Calu3 (cell line): ENCODE measurements at regions not wholly inside any gene's neighbourhood (a gene's known extent, or its start where the extent isn't known, plus 50 kb on each side); places are given as distances from the start of the nearest gene placed in this dataset.

ENCODE experiments used
- BruUV-seq: library from RNA; stranded (reverse); fragments of 400-500 nt; replicated peaks from 2 replicates; lab custom pipeline; 2021; lab: Mats Ljungman, UMichigan
- CTCF ChIA-PET: fragments of 300-600 bp; sonication (Branson Sonifier 250); formaldehyde crosslinking; loops from one replicate; lab custom pipeline; 2022; ENCODE audit warnings: antibody characterized with exemption; lab: Charles Lee
- DNase-seq: peaks from one replicate; pipeline ENCODE4 v3.0.0; 2022
- H3K27ac Mint-ChIP-seq: one replicate; pipeline ENCODE4 v1.8.0; 2022; ENCODE audit warnings: mixed read lengths; ENCODE audit not compliant: unreplicated experiment
- H3K27me3 Mint-ChIP-seq: one replicate; pipeline ENCODE4 v1.8.0; 2022; ENCODE audit warnings: mixed read lengths; ENCODE audit not compliant: unreplicated experiment
- H3K36me3 Mint-ChIP-seq: one replicate; pipeline ENCODE4 v1.8.0; 2022; ENCODE audit warnings: mild to moderate bottlenecking, moderate library complexity, mixed read lengths; ENCODE audit not compliant: insufficient read depth, unreplicated experiment
- H3K4me1 Mint-ChIP-seq: one replicate; pipeline ENCODE4 v1.8.0; 2022; ENCODE audit warnings: mild to moderate bottlenecking, low read depth, mixed read lengths; ENCODE audit not compliant: unreplicated experiment
- H3K4me3 Mint-ChIP-seq: one replicate; pipeline ENCODE4 v1.8.0; 2022; ENCODE audit warnings: mild to moderate bottlenecking, low read depth, moderate library complexity, mixed read lengths; ENCODE audit not compliant: unreplicated experiment
- H3K9me3 Mint-ChIP-seq: one replicate; pipeline ENCODE4 v1.8.0; 2022; ENCODE audit warnings: low read depth, mixed read lengths; ENCODE audit not compliant: unreplicated experiment
- CTCF ChIP-seq: fragments of 200-600 bp; IDR thresholded peaks from one replicate; pipeline ENCODE4 v1.8.0; 2022; ENCODE audit warnings: antibody characterized with exemption; ENCODE audit not compliant: unreplicated experiment
- intact Hi-C: fragments of 100-400 bp; cut with micrococcal nuclease; formaldehyde crosslinking; loops from one replicate; pipeline ENCODE4 v1.10.0; 2022; ENCODE audit not compliant: unreplicated experiment

- Mint-ChIP-seq H3K4me1 (peaks cover 23% of the 10 kb centered on the region), H3K36me3 (peaks cover 4% of the 10 kb centered on the region), H3K27me3 (peaks cover 1% of the 10 kb centered on the region), H3K27ac (no peak overlapping the region), H3K4me3 (no peak overlapping the region), H3K9me3 (no peaks in the 10 kb centered on the region)
- BruUV-seq, result no TSS peak
- CTCF ChIA-PET, result no interaction called here
- intact Hi-C loops, result no loop called here
- DNase-seq, result no peak
- TF ChIP-seq CTCF, result no peak
These were observed 132.3 kb downstream of the CSNK2A3 start for GRCh38 chr11:11220786-11221185.

- H3K4me1 Mint-ChIP-seq, result peaks cover 34% of the 10 kb centered on the region
- H3K27me3 Mint-ChIP-seq, result peaks cover 23% of the 10 kb centered on the region
- no peak for TF ChIP-seq CTCF
- no peaks in the 10 kb centered on the region for H3K9me3 Mint-ChIP-seq
- H3K27ac Mint-ChIP-seq, result peak overlapping the region; percentile 30
- intact Hi-C loops, result no loop called here
- peak; percentile 49 for DNase-seq
- peaks cover 4% of the 10 kb centered on the region for H3K36me3 Mint-ChIP-seq
- CTCF ChIA-PET, result interaction anchor here (1.2 to 2.6 kb wide), 2 partner anchors 15 to 190 kb away, joined by 4 to 7 read pairs; no protein-coding TSS in a partner anchor
- BruUV-seq, result no TSS peak
- peak overlapping the region; percentile 9 for H3K4me3 Mint-ChIP-seq
These were observed 134.4 kb downstream of the CSNK2A3 start for GRCh38 chr11:11218629-11218986.

GRCh38 chr11:11217929-11218628, 135.0 kb downstream of the CSNK2A3 start:
- peaks cover 4% of the 10 kb centered on the region for H3K36me3 Mint-ChIP-seq
- DNase-seq, result peak; percentile 39
- TF ChIP-seq CTCF, result no peak
- intact Hi-C loops, result no loop called here
- peaks cover 28% of the 10 kb centered on the region for H3K27me3 Mint-ChIP-seq
- peak overlapping the region; percentile 9 for H3K4me3 Mint-ChIP-seq
- no TSS peak for BruUV-seq
- H3K9me3 Mint-ChIP-seq, result no peaks in the 10 kb centered on the region
- peak overlapping the region; percentile 30 for H3K27ac Mint-ChIP-seq
- CTCF ChIA-PET, result interaction anchor here (1.2 to 2.6 kb wide), 2 partner anchors 16 to 190 kb away, joined by 4 to 7 read pairs; no protein-coding TSS in a partner anchor
- peaks cover 34% of the 10 kb centered on the region for H3K4me1 Mint-ChIP-seq

GRCh38 chr11:11217289-11217928, 135.6 kb downstream of the CSNK2A3 start:
- Mint-ChIP-seq H3K9me3 (no peaks in the 10 kb centered on the region), H3K27me3 (peaks cover 31% of the 10 kb centered on the region), H3K27ac (no peak overlapping the region), H3K4me1 (peaks cover 34% of the 10 kb centered on the region), H3K36me3 (peaks cover 4% of the 10 kb centered on the region), H3K4me3 (no peak overlapping the region)
- no TSS peak for BruUV-seq
- no peak for DNase-seq
- intact Hi-C loops, result no loop called here
- no peak for TF ChIP-seq CTCF
- CTCF ChIA-PET, result interaction anchor here (2.6 kb wide), 1 partner anchor 189 kb away, joined by 7 read pairs; no protein-coding TSS in a partner anchor
